LoVo (cell line): ENCODE measurements at regions not wholly inside any gene's neighbourhood (a gene's known extent, or its start where the extent isn't known, plus 50 kb on each side); places are given as distances from the start of the nearest gene placed in this dataset.
A peak's percentile ranks its signal among the peaks of the same experiment; 100 is the strongest.

Experiments used
- DNase-seq: peaks from one replicate; pipeline ENCODE4 v3.0.0-alpha.2; 2016; ENCODE audit warnings: low spot score

- no peak for DNase-seq
Measured at GRCh38 chr1:164165466-164165865, 393.5 kb upstream of the PBX1 start.

- DNase-seq, result peak; percentile 15
Measured at GRCh38 chr1:164166454-164166853, 392.5 kb upstream of the PBX1 start.

GRCh38 chr1:164177118-164177517, 381.9 kb upstream of the PBX1 start:
- no peak for DNase-seq

GRCh38 chr1:164180824-164181223, 378.2 kb upstream of the PBX1 start:
- DNase-seq, result peak; percentile 1

- peak; percentile 34 for DNase-seq
Measured at GRCh38 chr1:164183854-164184635, 374.9 kb upstream of the PBX1 start.

GRCh38 chr1:164186881-164187280, 372.1 kb upstream of the PBX1 start:
- no peak for DNase-seq

- DNase-seq, result no peak
Measured at GRCh38 chr1:164188497-164188896, 370.5 kb upstream of the PBX1 start.

GRCh38 chr1:164191191-164191590, 367.8 kb upstream of the PBX1 start:
- no peak for DNase-seq

- DNase-seq, result no peak
Measured at GRCh38 chr1:164210211-164210739, 348.7 kb upstream of the PBX1 start.

- DNase-seq, result no peak
Measured at GRCh38 chr1:164223378-164223777, 335.6 kb upstream of the PBX1 start.

GRCh38 chr1:164225011-164225410, 334.0 kb upstream of the PBX1 start:
- DNase-seq, result no peak

- DNase-seq, result no peak
Measured at GRCh38 chr1:164226977-164227376, 332.0 kb upstream of the PBX1 start.

- no peak for DNase-seq
Measured at GRCh38 chr1:164228928-164229327, 330.1 kb upstream of the PBX1 start.

- no peak for DNase-seq
Measured at GRCh38 chr1:164233149-164233548, 325.8 kb upstream of the PBX1 start.

GRCh38 chr1:164240081-164240480, 318.9 kb upstream of the PBX1 start:
- DNase-seq, result no peak

- DNase-seq, result no peak
Measured at GRCh38 chr1:164250365-164250764, 308.6 kb upstream of the PBX1 start.

- no peak for DNase-seq
Measured at GRCh38 chr1:164256456-164256855, 302.5 kb upstream of the PBX1 start.

- DNase-seq, result no peak
Measured at GRCh38 chr1:164261691-164262240, 297.2 kb upstream of the PBX1 start.

GRCh38 chr1:164263540-164263939, 295.4 kb upstream of the PBX1 start:
- no peak for DNase-seq

- no peak for DNase-seq
Measured at GRCh38 chr1:164265232-164265631, 293.8 kb upstream of the PBX1 start.

GRCh38 chr1:164272156-164272555, 286.8 kb upstream of the PBX1 start:
- no peak for DNase-seq

- no peak for DNase-seq
Measured at GRCh38 chr1:164296172-164296571, 262.8 kb upstream of the PBX1 start.

- DNase-seq, result no peak
Measured at GRCh38 chr1:164308101-164308500, 250.9 kb upstream of the PBX1 start.

GRCh38 chr1:164310166-164310565, 248.8 kb upstream of the PBX1 start:
- no peak for DNase-seq
